ENCODE measurements at regions not wholly inside any gene's neighbourhood (a gene's known extent, or its start where the extent isn't known, plus 50 kb on each side); places are given as distances from the start of the nearest gene placed in this dataset.

DNA sequence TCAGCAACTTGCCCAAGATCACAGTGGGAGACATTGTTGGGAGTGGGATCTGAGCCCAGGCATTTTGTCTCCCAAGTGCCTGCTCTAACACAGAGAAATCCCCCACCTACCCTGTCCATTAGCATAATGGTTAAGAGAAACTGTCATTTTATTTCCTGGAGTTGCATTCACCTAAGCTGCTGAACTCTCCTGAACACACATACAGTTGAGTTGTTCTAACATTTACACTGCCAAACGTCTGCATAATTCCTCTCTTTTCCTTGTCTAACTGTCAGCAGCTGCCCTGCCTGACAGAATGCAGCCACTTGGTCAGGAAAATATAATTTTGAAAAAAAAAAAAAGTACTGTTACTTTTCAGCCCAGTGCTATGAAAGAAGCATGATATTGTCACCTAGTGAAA, 396.3 kb upstream of the PIK3C3 start:
- TF ChIP-seq POLR2A (IDR thresholded peaks at IDR 0.05) (no peak), CTCF (IDR thresholded peaks at IDR 0.05) (no peak), POLR2AphosphoS5 (IDR thresholded peaks at IDR 0.05) (no peak)
